ENCODE measurements at regions not wholly inside any gene's neighbourhood (a gene's known extent, or its start where the extent isn't known, plus 50 kb on each side); places are given as distances from the start of the nearest gene placed in this dataset.

- no peak for DNase-seq (ENCODE audit: low read depth in 1 of 2, low spot score in 1 of 2)
- Histone ChIP-seq H3K36me3 (no peaks in the 10 kb centered on the region), H3K4me3 (no peak overlapping the region), H3K27ac (no peak overlapping the region), H3K27me3 (peaks cover 4% of the 10 kb centered on the region), H3K4me1 (ENCODE audit: low read depth) (no peaks in the 10 kb centered on the region), H3K9me3 (ENCODE audit: low read depth) (no peaks in the 10 kb centered on the region)
- TF ChIP-seq, protein P1, sequence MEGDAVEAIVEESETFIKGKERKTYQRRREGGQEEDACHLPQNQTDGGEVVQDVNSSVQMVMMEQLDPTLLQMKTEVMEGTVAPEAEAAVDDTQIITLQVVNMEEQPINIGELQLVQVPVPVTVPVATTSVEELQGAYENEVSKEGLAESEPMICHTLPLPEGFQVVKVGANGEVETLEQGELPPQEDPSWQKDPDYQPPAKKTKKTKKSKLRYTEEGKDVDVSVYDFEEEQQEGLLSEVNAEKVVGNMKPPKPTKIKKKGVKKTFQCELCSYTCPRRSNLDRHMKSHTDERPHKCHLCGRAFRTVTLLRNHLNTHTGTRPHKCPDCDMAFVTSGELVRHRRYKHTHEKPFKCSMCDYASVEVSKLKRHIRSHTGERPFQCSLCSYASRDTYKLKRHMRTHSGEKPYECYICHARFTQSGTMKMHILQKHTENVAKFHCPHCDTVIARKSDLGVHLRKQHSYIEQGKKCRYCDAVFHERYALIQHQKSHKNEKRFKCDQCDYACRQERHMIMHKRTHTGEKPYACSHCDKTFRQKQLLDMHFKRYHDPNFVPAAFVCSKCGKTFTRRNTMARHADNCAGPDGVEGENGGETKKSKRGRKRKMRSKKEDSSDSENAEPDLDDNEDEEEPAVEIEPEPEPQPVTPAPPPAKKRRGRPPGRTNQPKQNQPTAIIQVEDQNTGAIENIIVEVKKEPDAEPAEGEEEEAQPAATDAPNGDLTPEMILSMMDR (IDR thresholded peaks at IDR 0.05; ENCODE audit: low read depth, low read length) = no peak
Measured at GRCh38 chr3:117745516-117745915, 1035.9 kb downstream of the TUSC7 start.

DNA sequence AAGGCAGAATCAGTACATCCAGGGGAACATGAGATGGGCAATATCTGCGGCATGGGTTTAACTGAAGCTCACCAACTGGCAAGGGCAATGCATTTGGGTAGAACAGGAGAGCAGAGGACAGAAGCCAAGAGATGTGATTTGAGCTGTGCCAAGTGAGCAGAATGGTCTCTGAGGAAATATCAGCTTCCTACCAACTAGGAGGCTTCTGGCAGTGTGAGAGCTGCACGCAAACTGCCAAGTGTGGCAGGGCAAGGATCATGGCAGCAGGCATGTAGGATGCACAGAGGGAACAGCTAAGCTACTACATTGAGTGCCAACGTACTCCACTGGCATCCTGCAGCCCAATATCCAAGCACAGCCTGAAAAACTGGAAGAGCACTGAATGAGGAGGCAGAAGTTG, 1036.5 kb downstream of the TUSC7 start:
- H3K27me3 ChIP-seq = peaks cover 4% of the 10 kb centered on the region
- H3K36me3 ChIP-seq = no peaks in the 10 kb centered on the region
- no peak overlapping the region for H3K4me3 ChIP-seq
- no peaks in the 10 kb centered on the region for H3K4me1 ChIP-seq (ENCODE audit: low read depth)
- TF ChIP-seq, protein P1 (IDR thresholded peaks at IDR 0.05; ENCODE audit: low read depth, low read length) = no peak
- DNase-seq (ENCODE audit: low read depth in 1 of 2, low spot score in 1 of 2) = no peak
- H3K27ac ChIP-seq = no peak overlapping the region
- H3K9me3 ChIP-seq (ENCODE audit: low read depth) = no peaks in the 10 kb centered on the region

GRCh38 chr3:117748131-117748530, 1038.6 kb downstream of the TUSC7 start:
- DNase-seq (ENCODE audit: low read depth in 1 of 2, low spot score in 1 of 2) = no peak
- Histone ChIP-seq H3K27me3 (peaks cover 4% of the 10 kb centered on the region), H3K9me3 (ENCODE audit: low read depth) (no peaks in the 10 kb centered on the region), H3K4me1 (ENCODE audit: low read depth) (no peaks in the 10 kb centered on the region), H3K36me3 (no peaks in the 10 kb centered on the region), H3K4me3 (no peak overlapping the region), H3K27ac (no peak overlapping the region)
- TF ChIP-seq, protein P1 (IDR thresholded peaks at IDR 0.05; ENCODE audit: low read depth, low read length) = no peak

- no peak for DNase-seq (ENCODE audit: low read depth in 1 of 2, low spot score in 1 of 2)
- TF ChIP-seq, protein P1 (IDR thresholded peaks at IDR 0.05; ENCODE audit: low read depth, low read length) = no peak
- Histone ChIP-seq H3K4me1 (ENCODE audit: low read depth) (no peaks in the 10 kb centered on the region), H3K27me3 (peaks cover 4% of the 10 kb centered on the region), H3K9me3 (ENCODE audit: low read depth) (no peaks in the 10 kb centered on the region), H3K4me3 (no peak overlapping the region), H3K36me3 (no peaks in the 10 kb centered on the region), H3K27ac (no peak overlapping the region)
Measured at GRCh38 chr3:117750674-117751269, 1041.2 kb downstream of the TUSC7 start.

- no peak overlapping the region for H3K27ac ChIP-seq
- no peaks in the 10 kb centered on the region for H3K36me3 ChIP-seq
- no peaks in the 10 kb centered on the region for H3K9me3 ChIP-seq (ENCODE audit: low read depth)
- DNase-seq (ENCODE audit: low read depth in 1 of 2, low spot score in 1 of 2) = no peak
- TF ChIP-seq, protein P1 (IDR thresholded peaks at IDR 0.05; ENCODE audit: low read depth, low read length) = no peak
- H3K4me1 ChIP-seq (ENCODE audit: low read depth) = no peaks in the 10 kb centered on the region
- H3K27me3 ChIP-seq = no peaks in the 10 kb centered on the region
- no peak overlapping the region for H3K4me3 ChIP-seq
Measured at GRCh38 chr3:117751651-117752050, 1042.1 kb downstream of the TUSC7 start.

Measured in cardiac muscle cell (in vitro differentiated cells and primary cell).